BE2C (cell line): ENCODE measurements at regions not wholly inside any gene's neighbourhood (a gene's known extent, or its start where the extent isn't known, plus 50 kb on each side); places are given as distances from the start of the nearest gene placed in this dataset.

Experiments
- DNase-seq: peaks from one replicate; pipeline ENCODE4 v3.0.0-alpha.2; 2020
- H3K27me3 ChIP-seq: fragments of 250-450 bp; sonication (Bioruptor Pico); 2 replicates; pipeline ENCODE4 v1.5.1; 2020; ENCODE audit warnings: mild to moderate bottlenecking
- H3K36me3 ChIP-seq: fragments of 250-450 bp; sonication (Bioruptor Pico); 2 replicates; pipeline ENCODE4 v1.5.1; 2020; ENCODE audit warnings: mild to moderate bottlenecking
- H3K4me1 ChIP-seq: fragments of 250-450 bp; sonication (Bioruptor Pico); 2 replicates; pipeline ENCODE4 v1.5.1; 2020
- H3K4me3 ChIP-seq: 2 replicates; pipeline ENCODE4 v1.5.1; 2011; ENCODE audit warnings: low read depth, low read length
- H3K9me3 ChIP-seq: fragments of 250-450 bp; sonication (Bioruptor Pico); 2 replicates; pipeline ENCODE4 v1.5.1; 2020
- CTCF ChIP-seq: IDR thresholded peaks from 2 replicates; pipeline ENCODE4 v1.5.1; 2012; ENCODE audit warnings: mild to moderate bottlenecking, low read depth, low read length

GRCh38 chr2:191544461-191545062, 133.4 kb upstream of the NABP1 start:
- no peak overlapping the region for H3K4me3 ChIP-seq
- no peak for TF ChIP-seq CTCF
- H3K9me3 ChIP-seq = no peaks in the 10 kb centered on the region
- no peaks in the 10 kb centered on the region for H3K36me3 ChIP-seq
- no peaks in the 10 kb centered on the region for H3K27me3 ChIP-seq
- H3K4me1 ChIP-seq = peaks cover 12% of the 10 kb centered on the region
- no peak for DNase-seq

DNA sequence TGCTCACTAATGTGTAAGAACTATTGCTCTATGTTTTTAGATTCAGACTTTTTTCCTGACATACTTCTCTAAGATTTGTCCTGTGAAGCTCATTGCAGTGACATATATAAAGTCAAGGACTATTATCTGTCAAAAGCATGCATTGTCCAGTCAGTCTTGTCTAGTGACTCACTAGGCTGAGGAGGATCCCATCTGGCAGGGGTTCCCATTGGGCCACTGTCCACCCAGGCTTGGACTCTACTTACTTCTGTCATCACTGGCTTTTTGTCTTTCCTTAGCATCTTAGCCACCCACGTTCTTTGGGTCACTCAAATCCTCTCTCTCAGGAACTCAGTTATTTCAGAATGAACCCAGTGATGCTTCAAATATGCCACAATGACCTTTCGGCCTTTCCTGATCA, 132.6 kb upstream of the NABP1 start:
- peaks cover 4% of the 10 kb centered on the region; the same call in 1 of the 2 replicates for H3K4me1 ChIP-seq
- DNase-seq = no peak
- no peaks in the 10 kb centered on the region for H3K9me3 ChIP-seq
- no peak overlapping the region for H3K4me3 ChIP-seq
- H3K27me3 ChIP-seq = no peaks in the 10 kb centered on the region
- no peak for TF ChIP-seq CTCF
- no peaks in the 10 kb centered on the region for H3K36me3 ChIP-seq

GRCh38 chr2:191552066-191552465, 125.9 kb upstream of the NABP1 start:
- H3K4me3 ChIP-seq = peak overlapping the region; percentile 32
- TF ChIP-seq CTCF = no peak
- no peaks in the 10 kb centered on the region for H3K27me3 ChIP-seq
- no peaks in the 10 kb centered on the region for H3K9me3 ChIP-seq
- no peaks in the 10 kb centered on the region for H3K36me3 ChIP-seq
- peaks cover 7% of the 10 kb centered on the region; the same call in 1 of the 2 replicates for H3K4me1 ChIP-seq
- DNase-seq = no peak

GRCh38 chr2:191554240-191554639, 123.7 kb upstream of the NABP1 start:
- no peaks in the 10 kb centered on the region for H3K36me3 ChIP-seq
- H3K4me1 ChIP-seq = peaks cover 7% of the 10 kb centered on the region; the same call in 1 of the 2 replicates
- no peak for DNase-seq
- no peak for TF ChIP-seq CTCF
- H3K9me3 ChIP-seq = no peaks in the 10 kb centered on the region
- no peak overlapping the region for H3K4me3 ChIP-seq
- no peaks in the 10 kb centered on the region for H3K27me3 ChIP-seq

DNA sequence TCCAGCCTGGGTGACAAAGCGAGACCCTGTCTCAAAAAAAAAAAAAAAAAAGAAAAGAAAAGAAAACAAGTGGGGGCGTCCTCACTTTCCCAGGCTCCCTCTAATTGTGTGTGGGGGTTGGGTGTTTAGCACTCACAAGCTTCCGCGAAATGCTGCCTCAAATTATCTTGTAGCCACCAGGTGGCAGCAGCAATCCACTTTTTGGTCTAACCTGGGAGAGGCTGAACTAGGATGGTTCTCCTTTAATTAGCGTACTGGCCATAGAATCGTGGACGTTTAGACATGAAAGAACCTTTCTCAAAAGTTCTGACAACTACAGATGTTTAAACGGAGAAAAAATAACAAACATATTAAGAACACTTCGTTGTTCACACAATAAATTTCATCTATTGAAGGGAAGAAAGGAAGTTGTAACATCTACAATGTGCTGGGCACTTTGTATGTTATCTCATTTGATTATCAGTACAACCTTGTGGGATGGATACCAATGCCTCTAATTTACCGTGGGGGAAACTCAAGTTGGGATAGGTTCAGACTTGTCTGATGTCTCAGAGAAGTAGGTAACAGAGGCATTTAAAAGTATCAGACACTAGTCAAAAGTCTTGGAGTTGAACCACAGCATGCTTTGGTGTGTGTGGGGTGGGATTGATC, 122.7 kb upstream of the NABP1 start:
- Histone ChIP-seq H3K4me3 (no peak overlapping the region), H3K36me3 (no peaks in the 10 kb centered on the region), H3K27me3 (no peaks in the 10 kb centered on the region), H3K9me3 (no peaks in the 10 kb centered on the region), H3K4me1 (peaks cover 7% of the 10 kb centered on the region; the same call in 1 of the 2 replicates)
- peak; percentile 83 for TF ChIP-seq CTCF
- peak; percentile 85 for DNase-seq

- H3K27me3 ChIP-seq = no peaks in the 10 kb centered on the region
- DNase-seq = no peak
- peaks cover 7% of the 10 kb centered on the region; the same call in 1 of the 2 replicates for H3K4me1 ChIP-seq
- no peak for TF ChIP-seq CTCF
- no peaks in the 10 kb centered on the region for H3K9me3 ChIP-seq
- no peak overlapping the region for H3K4me3 ChIP-seq
- no peaks in the 10 kb centered on the region for H3K36me3 ChIP-seq
These were observed 121.5 kb upstream of the NABP1 start for GRCh38 chr2:191556463-191556862.
